H9 (cell line): ENCODE measurements at regions not wholly inside any gene's neighbourhood (a gene's known extent, or its start where the extent isn't known, plus 50 kb on each side); places are given as distances from the start of the nearest gene placed in this dataset.

ENCODE experiments used
- DNase-seq: peaks from one replicate; pipeline ENCODE4 v3.0.0-alpha.2; 2017
- H2AFZ ChIP-seq: one replicate; pipeline ENCODE4 v1.6.1; 2013; ENCODE audit warnings: mild to moderate bottlenecking, low read length, control low read depth, moderate library complexity
- H2AK5ac ChIP-seq: 2 replicates; pipeline ENCODE4 v1.6.1; 2013; ENCODE audit warnings: low read length, control low read depth, mixed read lengths; ENCODE audit not compliant: insufficient read length
- H2BK120ac ChIP-seq: one replicate; pipeline ENCODE4 v1.6.1; 2013; ENCODE audit warnings: low read depth, mild to moderate bottlenecking, low read length, control low read depth, inconsistent platforms; ENCODE audit not compliant: poor library complexity, severe bottlenecking
- H2BK12ac ChIP-seq: 2 replicates; pipeline ENCODE4 v1.6.1; 2013; ENCODE audit warnings: low read length, control low read depth, mixed read lengths, low read depth; ENCODE audit not compliant: insufficient read length
- H2BK15ac ChIP-seq: 2 replicates; pipeline ENCODE4 v1.6.1; 2013; ENCODE audit warnings: low read depth, low read length, control low read depth
- H2BK20ac ChIP-seq: one replicate; pipeline ENCODE4 v1.6.1; 2013; ENCODE audit warnings: low read depth, mild to moderate bottlenecking, low read length, control low read depth, inconsistent platforms; ENCODE audit not compliant: poor library complexity, severe bottlenecking
- H2BK5ac ChIP-seq: 2 replicates; pipeline ENCODE4 v1.6.1; 2013; ENCODE audit warnings: low read length, control low read depth, mixed read lengths; ENCODE audit not compliant: insufficient read length
- H3K14ac ChIP-seq: 2 replicates; pipeline ENCODE4 v1.6.1; 2013; ENCODE audit warnings: low read length, control low read depth; ENCODE audit not compliant: insufficient read depth
- H3K18ac ChIP-seq: 2 replicates; pipeline ENCODE4 v1.6.1; 2013; ENCODE audit warnings: low read depth, mild to moderate bottlenecking, mixed read lengths, low read length, control low read depth; ENCODE audit not compliant: insufficient read length
- H3K23ac ChIP-seq: 2 replicates; pipeline ENCODE4 v1.6.1; 2013; ENCODE audit warnings: low read length, control low read depth, mixed read lengths, low read depth; ENCODE audit not compliant: insufficient read length
- H3K23me2 ChIP-seq: 2 replicates; pipeline ENCODE4 v1.6.1; 2013; ENCODE audit warnings: low read depth, mild to moderate bottlenecking, mixed read lengths, low read length, control low read depth; ENCODE audit not compliant: insufficient read length, poor library complexity, severe bottlenecking
- H3K27ac ChIP-seq: 2 replicates; pipeline ENCODE4 v1.5.1; 2013; ENCODE audit warnings: low read length, control low read depth, mixed read lengths, low read depth; ENCODE audit not compliant: insufficient read length
- H3K27me3 ChIP-seq: 2 replicates; pipeline ENCODE4 v1.6.1; 2013; ENCODE audit warnings: low read length, control low read depth, inconsistent platforms; ENCODE audit not compliant: insufficient read depth
- H3K4ac ChIP-seq: 2 replicates; pipeline ENCODE4 v1.6.1; 2013; ENCODE audit warnings: low read depth, mild to moderate bottlenecking, control low read depth, inconsistent platforms, low read length, moderate library complexity
- H3K4me1 ChIP-seq: 2 replicates; pipeline ENCODE4 v1.6.1; 2013; ENCODE audit warnings: low read length, control low read depth, inconsistent platforms; ENCODE audit not compliant: insufficient read depth
- H3K4me2 ChIP-seq: 2 replicates; pipeline ENCODE4 v1.6.1; 2013; ENCODE audit warnings: low read length, control low read depth, mixed read lengths; ENCODE audit not compliant: insufficient read length, insufficient read depth
- H3K56ac ChIP-seq: 2 replicates; pipeline ENCODE4 v1.6.1; 2013; ENCODE audit warnings: low read depth, mild to moderate bottlenecking, mixed read lengths, low read length, control low read depth; ENCODE audit not compliant: insufficient read length
- H3K79me1 ChIP-seq: 2 replicates; pipeline ENCODE4 v1.6.1; 2013; ENCODE audit warnings: low read depth, mild to moderate bottlenecking, moderate library complexity, low read length, control low read depth, inconsistent platforms; ENCODE audit not compliant: insufficient read depth, poor library complexity, severe bottlenecking
- H3K79me2 ChIP-seq: 2 replicates; pipeline ENCODE4 v1.6.1; 2013; ENCODE audit warnings: low read length, control low read depth, inconsistent platforms; ENCODE audit not compliant: insufficient read depth
- H3K9ac ChIP-seq: 2 replicates; pipeline ENCODE4 v1.6.1; 2013; ENCODE audit warnings: low read length, control low read depth, mixed read lengths; ENCODE audit not compliant: insufficient read length; ENCODE audit errors: extremely low read depth
- H3K9me3 ChIP-seq: one replicate; pipeline ENCODE4 v1.6.1; 2013; ENCODE audit warnings: low read depth, low read length, inconsistent platforms; ENCODE audit not compliant: control insufficient read depth
- H3T11ph ChIP-seq: one replicate; pipeline ENCODE4 v1.6.1; 2013; ENCODE audit warnings: mild to moderate bottlenecking, low read length, control low read depth, inconsistent platforms
- H4K20me1 ChIP-seq: one replicate; pipeline ENCODE4 v1.6.1; 2013; ENCODE audit not compliant: control insufficient read depth, insufficient read length, insufficient read depth
- H4K5ac ChIP-seq: 2 replicates; pipeline ENCODE4 v1.6.1; 2013; ENCODE audit warnings: low read depth, mild to moderate bottlenecking, mixed read lengths, low read length, control low read depth; ENCODE audit not compliant: insufficient read length
- H4K8ac ChIP-seq: replicated peaks from 2 replicates; pipeline ENCODE4 v1.6.1; 2013; ENCODE audit warnings: low read length, control low read depth, mixed read lengths, low read depth; ENCODE audit not compliant: insufficient read length
- H4K91ac ChIP-seq: 2 replicates; pipeline ENCODE4 v1.6.1; 2013; ENCODE audit warnings: low read depth, mild to moderate bottlenecking, moderate library complexity, mixed read lengths, low read length, control low read depth; ENCODE audit not compliant: insufficient read length
- H3K27ac Mint-ChIP-seq, 3 experiments: 2 replicates in 2 of 3; 3 replicates in 1 of 3; pipeline ENCODE4 v1.8.0; 2020 to 2021; ENCODE audit warnings: mixed read lengths in 3 of 3, mild to moderate bottlenecking in 1 of 3, moderate library complexity in 1 of 3
- H3K27me3 Mint-ChIP-seq: 2 replicates; pipeline ENCODE4 v1.8.0; 2021; ENCODE audit warnings: low read depth, mild to moderate bottlenecking, moderate library complexity, mixed read lengths
- H3K36me3 Mint-ChIP-seq, 3 experiments: 2 replicates in 2 of 3; 3 replicates in 1 of 3; pipeline ENCODE4 v1.8.0; 2020 to 2021; ENCODE audit warnings: low read depth in 3 of 3, mixed read lengths in 3 of 3; ENCODE audit not compliant: insufficient read depth in 1 of 3
- H3K4me1 Mint-ChIP-seq, 2 experiments: 2 replicates each; pipeline ENCODE4 v1.8.0; 2020; ENCODE audit warnings: mixed read lengths in 2 of 2
- H3K4me3 Mint-ChIP-seq, 2 experiments: 2 replicates in 1 of 2; 3 replicates in 1 of 2; pipeline ENCODE4 v1.8.0; 2020 to 2021; ENCODE audit warnings: mild to moderate bottlenecking in 2 of 2, mixed read lengths in 2 of 2, moderate library complexity in 1 of 2
- H3K9me3 Mint-ChIP-seq, 2 experiments: 2 replicates in 1 of 2; 3 replicates in 1 of 2; pipeline ENCODE4 v1.8.0; 2020; ENCODE audit warnings: mild to moderate bottlenecking in 2 of 2, mixed read lengths in 2 of 2, moderate library complexity in 1 of 2
- TF ChIP-seq, protein P1 (sequence below): fragments of 200-600 bp; sonication (generic); conservative IDR thresholded peaks from 3 replicates; pipeline ENCODE4 v1.8.0; 2021; ENCODE audit warnings: antibody characterized with exemption, mild to moderate bottlenecking

DNA sequence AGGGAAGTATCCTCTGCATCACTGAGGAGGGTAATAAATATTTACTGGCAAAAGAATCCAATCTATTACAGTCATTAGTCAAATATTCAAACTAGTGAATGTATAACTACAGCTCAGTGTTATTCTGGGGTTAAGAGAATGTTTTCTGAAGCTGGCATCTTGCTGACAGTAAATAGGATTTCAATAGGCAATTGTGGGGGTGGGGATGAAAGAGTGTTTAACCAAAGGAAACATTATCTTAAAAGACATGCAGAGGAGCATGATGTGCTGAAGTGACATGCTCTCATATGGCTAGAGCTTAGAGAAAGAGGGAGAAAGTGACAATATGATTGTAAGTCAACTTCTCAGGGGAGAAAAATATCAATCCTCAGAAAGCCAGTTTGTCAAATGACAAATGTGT is 618.4 kb upstream of the RIOK2 start:
- no peak overlapping the region for H2BK15ac ChIP-seq
- no peak overlapping the region for H2AK5ac ChIP-seq
- no peak overlapping the region for H3K23ac ChIP-seq
- no peaks in the 10 kb centered on the region for H3K4me1 ChIP-seq
- no peaks in the 10 kb centered on the region for H3K79me2 ChIP-seq
- H3K18ac ChIP-seq, result no peak overlapping the region
- H3K9me3 ChIP-seq, result peaks cover 7% of the 10 kb centered on the region
- H3K27ac Mint-ChIP-seq, result no peak overlapping the region
- H4K8ac ChIP-seq, result no peak overlapping the region
- H3K4me1 Mint-ChIP-seq, result peaks cover 0 to 2% of the 10 kb centered on the region in 2 experiments; a peak in 1 of 4 replicates
- H2BK12ac ChIP-seq, result no peak overlapping the region
- no peak overlapping the region for H3K9ac ChIP-seq
- H3K4me2 ChIP-seq, result no peak overlapping the region
- no peaks in the 10 kb centered on the region for H3K79me1 ChIP-seq
- H2BK5ac ChIP-seq, result no peak overlapping the region
- no peaks in the 10 kb centered on the region for H3K23me2 ChIP-seq
- no peak overlapping the region for H3K27ac ChIP-seq
- H3K56ac ChIP-seq, result no peak overlapping the region
- no peaks in the 10 kb centered on the region for H4K20me1 ChIP-seq
- H3K27me3 Mint-ChIP-seq, result no peaks in the 10 kb centered on the region
- no peak overlapping the region for H4K91ac ChIP-seq
- peaks cover 0 to 9% (median 0%) of the 10 kb centered on the region in 3 experiments; a peak in 3 of 7 replicates for H3K36me3 Mint-ChIP-seq
- no peak overlapping the region for H2BK120ac ChIP-seq
- no peak overlapping the region for H4K5ac ChIP-seq
- H3K27me3 ChIP-seq, result no peaks in the 10 kb centered on the region
- no peak overlapping the region for H2BK20ac ChIP-seq
- H2AFZ ChIP-seq, result no peak overlapping the region
- no peak overlapping the region for H3T11ph ChIP-seq
- no peak overlapping the region for H3K4me3 Mint-ChIP-seq
- DNase-seq, result no peak
- no peak overlapping the region for H3K14ac ChIP-seq
- peaks cover 14 to 17% of the 10 kb centered on the region in 2 experiments; a peak in 4 of 5 replicates for H3K9me3 Mint-ChIP-seq
- no peak overlapping the region for H3K4ac ChIP-seq
- TF ChIP-seq, protein P1, sequence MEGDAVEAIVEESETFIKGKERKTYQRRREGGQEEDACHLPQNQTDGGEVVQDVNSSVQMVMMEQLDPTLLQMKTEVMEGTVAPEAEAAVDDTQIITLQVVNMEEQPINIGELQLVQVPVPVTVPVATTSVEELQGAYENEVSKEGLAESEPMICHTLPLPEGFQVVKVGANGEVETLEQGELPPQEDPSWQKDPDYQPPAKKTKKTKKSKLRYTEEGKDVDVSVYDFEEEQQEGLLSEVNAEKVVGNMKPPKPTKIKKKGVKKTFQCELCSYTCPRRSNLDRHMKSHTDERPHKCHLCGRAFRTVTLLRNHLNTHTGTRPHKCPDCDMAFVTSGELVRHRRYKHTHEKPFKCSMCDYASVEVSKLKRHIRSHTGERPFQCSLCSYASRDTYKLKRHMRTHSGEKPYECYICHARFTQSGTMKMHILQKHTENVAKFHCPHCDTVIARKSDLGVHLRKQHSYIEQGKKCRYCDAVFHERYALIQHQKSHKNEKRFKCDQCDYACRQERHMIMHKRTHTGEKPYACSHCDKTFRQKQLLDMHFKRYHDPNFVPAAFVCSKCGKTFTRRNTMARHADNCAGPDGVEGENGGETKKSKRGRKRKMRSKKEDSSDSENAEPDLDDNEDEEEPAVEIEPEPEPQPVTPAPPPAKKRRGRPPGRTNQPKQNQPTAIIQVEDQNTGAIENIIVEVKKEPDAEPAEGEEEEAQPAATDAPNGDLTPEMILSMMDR, result no peak
